ENCODE measurements at regions not wholly inside any gene's neighbourhood (a gene's known extent, or its start where the extent isn't known, plus 50 kb on each side); places are given as distances from the start of the nearest gene placed in this dataset.

- TF ChIP-seq, protein P1, sequence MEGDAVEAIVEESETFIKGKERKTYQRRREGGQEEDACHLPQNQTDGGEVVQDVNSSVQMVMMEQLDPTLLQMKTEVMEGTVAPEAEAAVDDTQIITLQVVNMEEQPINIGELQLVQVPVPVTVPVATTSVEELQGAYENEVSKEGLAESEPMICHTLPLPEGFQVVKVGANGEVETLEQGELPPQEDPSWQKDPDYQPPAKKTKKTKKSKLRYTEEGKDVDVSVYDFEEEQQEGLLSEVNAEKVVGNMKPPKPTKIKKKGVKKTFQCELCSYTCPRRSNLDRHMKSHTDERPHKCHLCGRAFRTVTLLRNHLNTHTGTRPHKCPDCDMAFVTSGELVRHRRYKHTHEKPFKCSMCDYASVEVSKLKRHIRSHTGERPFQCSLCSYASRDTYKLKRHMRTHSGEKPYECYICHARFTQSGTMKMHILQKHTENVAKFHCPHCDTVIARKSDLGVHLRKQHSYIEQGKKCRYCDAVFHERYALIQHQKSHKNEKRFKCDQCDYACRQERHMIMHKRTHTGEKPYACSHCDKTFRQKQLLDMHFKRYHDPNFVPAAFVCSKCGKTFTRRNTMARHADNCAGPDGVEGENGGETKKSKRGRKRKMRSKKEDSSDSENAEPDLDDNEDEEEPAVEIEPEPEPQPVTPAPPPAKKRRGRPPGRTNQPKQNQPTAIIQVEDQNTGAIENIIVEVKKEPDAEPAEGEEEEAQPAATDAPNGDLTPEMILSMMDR (conservative IDR thresholded peaks at IDR 0.05; ENCODE audit: low read depth, low read length) = no peak
- TF ChIP-seq POLR2A (IDR thresholded peaks at IDR 0.05; ENCODE audit: low read depth, low read length) (no peak), MXI1 (IDR thresholded peaks at IDR 0.05; ENCODE audit: borderline replicate concordance, low read depth, low read length) (no peak), CEBPB (IDR thresholded peaks at IDR 0.05; ENCODE audit: low read depth, low read length) (no peak), NFE2L2 (IDR thresholded peaks at IDR 0.05; ENCODE audit: low read depth, low read length) (no peak), BHLHE40 (IDR thresholded peaks at IDR 0.05; ENCODE audit: low read depth, low read length) (no peak), RFX5 (IDR thresholded peaks at IDR 0.05; ENCODE audit: low read depth, low read length) (no peak), RCOR1 (IDR thresholded peaks at IDR 0.05; ENCODE audit: insufficient replicate concordance, low read length) (no peak), RAD21 (IDR thresholded peaks at IDR 0.05; ENCODE audit: low read length) (no peak), SMC3 (IDR thresholded peaks at IDR 0.05; ENCODE audit: low read depth, low read length) (no peak), FOS (IDR thresholded peaks at IDR 0.05; ENCODE audit: low read depth, low read length) (no peak), MAFK (IDR thresholded peaks at IDR 0.05; ENCODE audit: low read depth, low read length) (no peak)
- TF ChIP-seq, protein P2, sequence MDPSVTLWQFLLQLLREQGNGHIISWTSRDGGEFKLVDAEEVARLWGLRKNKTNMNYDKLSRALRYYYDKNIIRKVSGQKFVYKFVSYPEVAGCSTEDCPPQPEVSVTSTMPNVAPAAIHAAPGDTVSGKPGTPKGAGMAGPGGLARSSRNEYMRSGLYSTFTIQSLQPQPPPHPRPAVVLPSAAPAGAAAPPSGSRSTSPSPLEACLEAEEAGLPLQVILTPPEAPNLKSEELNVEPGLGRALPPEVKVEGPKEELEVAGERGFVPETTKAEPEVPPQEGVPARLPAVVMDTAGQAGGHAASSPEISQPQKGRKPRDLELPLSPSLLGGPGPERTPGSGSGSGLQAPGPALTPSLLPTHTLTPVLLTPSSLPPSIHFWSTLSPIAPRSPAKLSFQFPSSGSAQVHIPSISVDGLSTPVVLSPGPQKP (IDR thresholded peaks at IDR 0.05; ENCODE audit: borderline replicate concordance, low read depth, low read length) = no peak
- TF ChIP-seq, protein P3, sequence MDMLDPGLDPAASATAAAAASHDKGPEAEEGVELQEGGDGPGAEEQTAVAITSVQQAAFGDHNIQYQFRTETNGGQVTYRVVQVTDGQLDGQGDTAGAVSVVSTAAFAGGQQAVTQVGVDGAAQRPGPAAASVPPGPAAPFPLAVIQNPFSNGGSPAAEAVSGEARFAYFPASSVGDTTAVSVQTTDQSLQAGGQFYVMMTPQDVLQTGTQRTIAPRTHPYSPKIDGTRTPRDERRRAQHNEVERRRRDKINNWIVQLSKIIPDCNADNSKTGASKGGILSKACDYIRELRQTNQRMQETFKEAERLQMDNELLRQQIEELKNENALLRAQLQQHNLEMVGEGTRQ (IDR thresholded peaks at IDR 0.05; ENCODE audit: low read depth, low read length) = no peak
Measured at GRCh38 chr13:34056733-34057258, 238.8 kb downstream of the RFC3 start.

Data from IMR-90 (cell line).